Liver (tissue), 8 donors: ENCODE measurements at regions not wholly inside any gene's neighbourhood (a gene's known extent, or its start where the extent isn't known, plus 50 kb on each side); places are given as distances from the start of the nearest gene placed in this dataset.

Experiments
- DNase-seq: peaks from one replicate; pipeline ENCODE4 v3.0.0-alpha.2; 2017; ENCODE audit warnings: low spot score
- H3K27ac ChIP-seq, 2 donors: one replicate each; pipeline ENCODE4 v1.7.0; 2013; ENCODE audit warnings: inconsistent platforms in 2 of 2, low read length in 2 of 2, control low read depth in 1 of 2, low read depth in 1 of 2, mild to moderate bottlenecking in 1 of 2
- H3K27me3 ChIP-seq, 4 donors: one replicate each; pipeline versions ENCODE4 v1.6.1 to v1.7.0; 2013; ENCODE audit warnings: low read length in 3 of 4, inconsistent platforms in 1 of 4, mild to moderate bottlenecking in 1 of 4, moderate library complexity in 1 of 4; ENCODE audit not compliant: control insufficient read depth in 4 of 4, insufficient read depth in 4 of 4
- H3K36me3 ChIP-seq, 4 donors: one replicate each; pipeline versions ENCODE4 v1.6.1 to v1.7.0; 2013; ENCODE audit warnings: low read length in 3 of 4, mild to moderate bottlenecking in 3 of 4, low read depth in 1 of 4, moderate library complexity in 1 of 4; ENCODE audit not compliant: control insufficient read depth in 4 of 4, insufficient read depth in 3 of 4
- H3K4me1 ChIP-seq, 4 donors: one replicate each; pipeline versions ENCODE4 v1.6.1 to v1.7.0; 2013; ENCODE audit warnings: low read length in 3 of 4, mild to moderate bottlenecking in 3 of 4, moderate library complexity in 1 of 4; ENCODE audit not compliant: control insufficient read depth in 4 of 4, insufficient read depth in 4 of 4
- H3K4me3 ChIP-seq, 3 donors: one replicate each; pipeline versions ENCODE4 v1.6.1 to v1.7.0; 2013; ENCODE audit warnings: low read length in 3 of 3, control low read depth in 1 of 3, low read depth in 1 of 3, mild to moderate bottlenecking in 1 of 3
- H3K9ac ChIP-seq, 2 donors: one replicate each; pipeline ENCODE4 v1.7.0; 2013; ENCODE audit warnings: low read length in 2 of 2, mild to moderate bottlenecking in 2 of 2, moderate library complexity in 2 of 2, control low read depth in 1 of 2, low read depth in 1 of 2
- H3K9me3 ChIP-seq, 4 donors: one replicate each; pipeline versions ENCODE4 v1.6.1 to v1.7.0; 2013; ENCODE audit warnings: low read length in 3 of 4; ENCODE audit not compliant: control insufficient read depth in 4 of 4
- ATF3 ChIP-seq: IDR thresholded peaks from 2 replicates; pipeline ENCODE4 v1.6.1; 2016; ENCODE audit warnings: antibody characterized with exemption
- CTCF ChIP-seq: fragments of 150-350 bp; IDR thresholded peaks from 2 replicates; pipeline ENCODE4 v1.5.1; 2017; ENCODE audit warnings: improper control_type of control experiment, low read depth, low read length; ENCODE audit not compliant: missing input control
- EGR1 ChIP-seq, 2 donors: IDR thresholded peaks; 2 replicates each; pipeline ENCODE4 v1.6.1; 2016 to 2018; ENCODE audit warnings: antibody characterized with exemption in 2 of 2, low read depth in 2 of 2
- FOXA1 ChIP-seq: IDR thresholded peaks from 2 replicates; pipeline ENCODE4 v1.6.1; 2016; ENCODE audit warnings: antibody characterized with exemption
- FOXA2 ChIP-seq: IDR thresholded peaks from 2 replicates; pipeline ENCODE4 v1.6.1; 2016; ENCODE audit warnings: antibody characterized with exemption
- GABPA ChIP-seq, 2 donors: IDR thresholded peaks in 1 of 2; conservative IDR thresholded peaks in 1 of 2; 2 replicates each; pipeline ENCODE4 v1.6.1; 2016; ENCODE audit warnings: antibody characterized with exemption in 2 of 2, mild to moderate bottlenecking in 1 of 2, moderate library complexity in 1 of 2
- HNF4A ChIP-seq, 2 donors: conservative IDR thresholded peaks; 2 replicates each; pipeline ENCODE4 v1.6.1; 2016; ENCODE audit warnings: antibody characterized with exemption in 2 of 2, mild to moderate bottlenecking in 2 of 2
- HNF4G ChIP-seq: IDR thresholded peaks from 2 replicates; pipeline ENCODE4 v1.6.1; 2016; ENCODE audit warnings: antibody characterized with exemption
- JUND ChIP-seq, 2 donors: IDR thresholded peaks; 2 replicates each; pipeline ENCODE4 v1.6.1; 2016; ENCODE audit warnings: antibody characterized with exemption in 2 of 2
- MAX ChIP-seq: IDR thresholded peaks from 2 replicates; pipeline ENCODE4 v1.6.1; 2016; ENCODE audit warnings: antibody characterized with exemption
- NR2F2 ChIP-seq: IDR thresholded peaks from 2 replicates; pipeline ENCODE4 v1.6.1; 2016; ENCODE audit warnings: antibody characterized with exemption
- RAD21 ChIP-seq, 2 donors: IDR thresholded peaks; 2 replicates each; pipeline ENCODE4 v1.6.1; 2016; ENCODE audit warnings: antibody characterized with exemption in 2 of 2, mild to moderate bottlenecking in 2 of 2
- REST ChIP-seq: IDR thresholded peaks from 2 replicates; pipeline ENCODE4 v1.6.1; 2016; ENCODE audit warnings: antibody characterized with exemption, mild to moderate bottlenecking
- RXRA ChIP-seq, 2 donors: IDR thresholded peaks; 2 replicates each; pipeline ENCODE4 v1.6.1; 2017 to 2018; ENCODE audit warnings: antibody characterized with exemption in 2 of 2, mild to moderate bottlenecking in 1 of 2
- SP1 ChIP-seq: IDR thresholded peaks from 2 replicates; pipeline ENCODE4 v1.6.1; 2018; ENCODE audit warnings: antibody characterized with exemption, mild to moderate bottlenecking
- TAF1 ChIP-seq: conservative IDR thresholded peaks from 2 replicates; pipeline ENCODE4 v1.6.1; 2016; ENCODE audit warnings: antibody characterized with exemption, mild to moderate bottlenecking
- YY1 ChIP-seq: IDR thresholded peaks from 2 replicates; pipeline ENCODE4 v1.6.1; 2016; ENCODE audit warnings: antibody characterized with exemption, mild to moderate bottlenecking
- ZBTB33 ChIP-seq: IDR thresholded peaks from 2 replicates; pipeline ENCODE4 v1.6.1; 2016; ENCODE audit warnings: antibody characterized with exemption
- WGBS: extraction: QIAGEN DNeasy Blood & Tissue Kit; methylation state at CpG from one replicate; pipeline ENCODE4 v1.1.7; 2013; 5-methylcytosine and 5-hydroxymethylcytosine counted together
- donor health status: healthy.
- donor health status: healthy.
- donor health status: healthy.
- donor health status: healthy.
- donor health status: healthy.

- Histone ChIP-seq H3K4me1 (no peaks in the 10 kb centered on the region), H3K9me3 (no peaks in the 10 kb centered on the region), H3K9ac (no peak overlapping the region), H3K27ac (no peak overlapping the region), H3K36me3 (no peaks in the 10 kb centered on the region), H3K27me3 (no peaks in the 10 kb centered on the region), H3K4me3 (no peak overlapping the region)
- no peak for TF ChIP-seq MAX
- TF ChIP-seq RAD21 (IDR thresholded peaks at IDR 0.05), result no peak
- TF ChIP-seq REST, result no peak
- no peak for TF ChIP-seq JUND (IDR thresholded peaks at IDR 0.05)
- TF ChIP-seq SP1, result no peak
- no peak for TF ChIP-seq HNF4G
- TF ChIP-seq EGR1 (IDR thresholded peaks at IDR 0.05; ENCODE audit: low read depth in 2 of 2), result no peak
- no peak for TF ChIP-seq FOXA1
- TF ChIP-seq RXRA (IDR thresholded peaks at IDR 0.05), result no peak
- no peak for TF ChIP-seq NR2F2
- TF ChIP-seq FOXA2, result no peak
- no peak for TF ChIP-seq HNF4A (conservative IDR thresholded peaks at IDR 0.05)
- TF ChIP-seq GABPA (IDR thresholded peaks at IDR 0.05 in 1 of 2, conservative IDR thresholded peaks at IDR 0.05 in 1 of 2), result no peak
- no peak for TF ChIP-seq ZBTB33
- no peak for TF ChIP-seq TAF1
- no peak for TF ChIP-seq ATF3
- no peak for TF ChIP-seq YY1
- TF ChIP-seq CTCF, result no peak
- WGBS, result 73% methylated on average over 6 of the region's 6 CpGs
- DNase-seq, result no peak
Measured at GRCh38 chr13:50235604-50236342, 220.5 kb downstream of the KCNRG start.
